HEK293 (cell line): ENCODE measurements at regions not wholly inside any gene's neighbourhood (a gene's known extent, or its start where the extent isn't known, plus 50 kb on each side); places are given as distances from the start of the nearest gene placed in this dataset.

Source experiments
- CTCF ChIA-PET: fragments of 350-600 bp; formaldehyde crosslinking; extraction: SDS; loops from one replicate; lab custom pipeline; 2021; ENCODE audit warnings: antibody characterized with exemption; lab: Yijun Ruan, JAX
- POLR2A ChIA-PET: fragments of 300-600 bp; formaldehyde crosslinking; extraction: SDS; loops from one replicate; lab custom pipeline; 2020; ENCODE audit warnings: antibody characterized with exemption, inconsistent platforms; lab: Yijun Ruan, JAX
- H3K27ac ChIP-seq: fragments of 200-500 bp; sonication (Bioruptor generic); 2 replicates; pipeline ENCODE4 v1.5.1; 2014; ENCODE audit warnings: low read depth, low read length, control low read depth, inconsistent platforms; ENCODE audit errors: extremely low read depth
- H3K36me3 ChIP-seq, 2 experiments: fragments of 200-500 bp in 1 of 2; sonication (Bioruptor generic) in 1 of 2; 1 replicate in 1 of 2; 2 replicates in 1 of 2; pipeline ENCODE4 v1.5.1; 2014 to 2017; ENCODE audit warnings: inconsistent platforms in 2 of 2, low read length in 2 of 2; ENCODE audit not compliant: control insufficient read depth in 2 of 2, insufficient read depth in 1 of 2
- H3K4me1 ChIP-seq: fragments of 200-500 bp; sonication (Bioruptor generic); 2 replicates; pipeline ENCODE4 v1.5.1; 2014; ENCODE audit warnings: mild to moderate bottlenecking, low read length, inconsistent platforms; ENCODE audit not compliant: control insufficient read depth, insufficient read depth
- H3K4me3 ChIP-seq: 2 replicates; pipeline ENCODE4 v1.5.1; 2011; ENCODE audit warnings: low read depth, mild to moderate bottlenecking, control low read depth, low read length, moderate library complexity
- H3K9me3 ChIP-seq: fragments of 200-500 bp; sonication (Bioruptor generic); 2 replicates; pipeline ENCODE4 v1.5.1; 2014; ENCODE audit warnings: low read depth, low read length, inconsistent platforms; ENCODE audit not compliant: control insufficient read depth, insufficient read depth
- GLI2 ChIP-seq: fragments of 450-650 bp; formaldehyde crosslinking; IDR thresholded peaks from 2 replicates; pipeline ENCODE4; 2017; ENCODE audit warnings: missing biosample characterization, missing genetic modification characterization, low read depth, borderline replicate concordance
- HOXD13 ChIP-seq: sonication (generic); formaldehyde crosslinking; IDR thresholded peaks from 2 replicates; pipeline ENCODE4 v1.8.0; 2022; ENCODE audit warnings: missing genetic modification reagents, borderline replicate concordance
- SCRT2 ChIP-seq: fragments of 450-650 bp; formaldehyde crosslinking; IDR thresholded peaks from 2 replicates; pipeline ENCODE4 v1.5.1; 2016; ENCODE audit warnings: missing biosample characterization, missing genetic modification characterization
- SP3 ChIP-seq: fragments of 450-650 bp; formaldehyde crosslinking; IDR thresholded peaks from 2 replicates; pipeline ENCODE4 v1.5.1; 2016; ENCODE audit warnings: missing biosample characterization, missing genetic modification characterization
- YY1 ChIP-seq: fragments of 450-650 bp; formaldehyde crosslinking; IDR thresholded peaks from 2 replicates; pipeline ENCODE4 v1.5.1; 2018; ENCODE audit warnings: missing biosample characterization, missing genetic modification characterization
- ZFP37 ChIP-seq: fragments of 450-650 bp; formaldehyde crosslinking; IDR thresholded peaks from 2 replicates; pipeline ENCODE4 v1.5.1; 2016; ENCODE audit warnings: missing biosample characterization, missing genetic modification characterization
- ZFP41 ChIP-seq: fragments of 450-650 bp; formaldehyde crosslinking; IDR thresholded peaks from 2 replicates; pipeline ENCODE4 v1.5.1; 2016; ENCODE audit warnings: missing biosample characterization, missing genetic modification characterization, borderline replicate concordance
- ZNF138 ChIP-seq: fragments of 450-650 bp; formaldehyde crosslinking; IDR thresholded peaks from 2 replicates; pipeline ENCODE4 v1.5.1; 2016; ENCODE audit warnings: missing biosample characterization, missing genetic modification characterization, borderline replicate concordance
- ZNF202 ChIP-seq: fragments of 450-650 bp; formaldehyde crosslinking; IDR thresholded peaks from 2 replicates; pipeline ENCODE4 v1.5.1; 2016; ENCODE audit warnings: missing biosample characterization, missing genetic modification characterization, borderline replicate concordance
- ZNF37A ChIP-seq: fragments of 450-650 bp; IDR thresholded peaks from 2 replicates; pipeline ENCODE4 v1.5.1; 2018; ENCODE audit warnings: missing biosample characterization, missing genetic modification characterization
- ZNF501 ChIP-seq: fragments of 450-650 bp; formaldehyde crosslinking; IDR thresholded peaks from 2 replicates; pipeline ENCODE4 v1.5.1; 2016; ENCODE audit warnings: missing biosample characterization, missing genetic modification characterization
- ZNF549 ChIP-seq: fragments of 450-650 bp; IDR thresholded peaks from 2 replicates; pipeline ENCODE4 v1.5.1; 2018; ENCODE audit warnings: missing biosample characterization, missing genetic modification characterization, mild to moderate bottlenecking, inconsistent platforms, moderate library complexity
- ZNF629 ChIP-seq: fragments of 450-650 bp; formaldehyde crosslinking; IDR thresholded peaks from 2 replicates; pipeline ENCODE4 v1.5.1; 2017; ENCODE audit warnings: missing biosample characterization, missing genetic modification characterization
- ZNF654 ChIP-seq: fragments of 450-650 bp; formaldehyde crosslinking; IDR thresholded peaks from 2 replicates; pipeline ENCODE4 v1.5.1; 2016; ENCODE audit warnings: low read depth, missing biosample characterization, missing genetic modification characterization
- ZNF76 ChIP-seq: fragments of 450-650 bp; formaldehyde crosslinking; IDR thresholded peaks from 2 replicates; pipeline ENCODE4; 2016; ENCODE audit warnings: low read depth, missing biosample characterization, missing genetic modification characterization, borderline replicate concordance
- ZNF830 ChIP-seq: fragments of 450-650 bp; IDR thresholded peaks from 2 replicates; pipeline ENCODE4 v1.5.0; 2018; ENCODE audit warnings: missing biosample characterization, missing genetic modification characterization, low read depth, mild to moderate bottlenecking, moderate library complexity
- ZSCAN23 ChIP-seq: fragments of 450-650 bp; formaldehyde crosslinking; IDR thresholded peaks from 2 replicates; pipeline ENCODE4 v1.5.1; 2016; ENCODE audit warnings: missing biosample characterization, missing genetic modification characterization
- ZSCAN30 ChIP-seq: fragments of 450-650 bp; IDR thresholded peaks from 2 replicates; pipeline ENCODE4 v1.5.1; 2018; ENCODE audit warnings: missing biosample characterization, mild to moderate bottlenecking, missing genetic modification characterization, moderate library complexity
- TF ChIP-seq, protein P1 (sequence below): fragments of 450-650 bp; formaldehyde crosslinking; IDR thresholded peaks from 2 replicates; pipeline ENCODE4 v1.5.1; 2016; ENCODE audit warnings: missing biosample characterization, missing genetic modification characterization
- TF ChIP-seq, protein P2 (sequence below): fragments of 450-650 bp; formaldehyde crosslinking; IDR thresholded peaks from 2 replicates; pipeline ENCODE4 v1.5.1; 2016; ENCODE audit warnings: missing biosample characterization, missing genetic modification characterization
- TF ChIP-seq, protein P3 (sequence below): fragments of 450-650 bp; formaldehyde crosslinking; IDR thresholded peaks from 2 replicates; pipeline ENCODE4 v1.5.1; 2016; ENCODE audit warnings: missing biosample characterization, missing genetic modification characterization

DNA sequence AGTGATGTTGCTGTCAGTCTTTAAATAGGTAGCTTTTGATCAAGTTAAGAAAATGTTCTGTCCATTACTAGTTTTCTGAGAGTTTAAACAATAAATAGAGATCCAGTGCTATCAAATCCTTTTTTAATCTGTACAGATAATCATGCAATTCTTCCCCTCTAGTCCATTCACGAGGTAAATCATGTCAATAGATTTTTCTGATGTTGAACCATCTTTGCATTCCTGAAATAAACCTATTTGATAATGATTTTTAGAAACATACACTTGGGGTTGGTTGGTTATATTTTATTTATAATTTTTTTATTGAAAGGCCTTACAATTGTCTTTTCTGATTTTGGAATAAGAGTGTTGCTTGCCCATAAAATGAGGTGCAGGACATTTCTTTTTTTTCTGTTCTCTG lies 95.0 kb downstream of the FAM53A start:
- CTCF ChIA-PET: interaction anchor here (1.5 kb wide), 1 partner anchor 104 kb away, joined by 3 read pairs; no protein-coding TSS in a partner anchor

DNA sequence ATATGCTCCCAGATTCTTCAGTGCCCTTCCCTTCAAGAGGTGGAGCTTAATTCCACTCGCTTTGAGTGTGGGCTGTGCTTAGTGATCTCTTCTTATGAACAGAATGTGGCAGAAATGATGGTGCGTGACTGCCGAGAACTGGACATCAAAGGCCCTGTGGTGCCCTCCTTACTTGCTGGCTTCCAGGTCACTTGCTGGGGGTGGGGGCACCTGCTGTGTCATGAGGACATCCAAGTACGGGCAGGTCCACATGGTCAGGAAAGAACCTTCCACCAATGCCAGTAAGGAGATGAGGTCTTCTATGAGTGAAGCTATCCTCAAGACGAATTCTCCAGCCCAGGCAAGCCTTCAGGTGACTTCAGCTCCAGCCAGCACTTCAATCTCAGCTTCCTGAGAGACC lies 95.8 kb downstream of the FAM53A start:
- no peaks in the 10 kb centered on the region for H3K9me3 ChIP-seq
- H3K27ac ChIP-seq: no peak overlapping the region
- CTCF ChIA-PET: interaction anchor here (1.5 kb wide), 1 partner anchor 105 kb away, joined by 3 read pairs; no protein-coding TSS in a partner anchor
- no peaks in the 10 kb centered on the region for H3K4me1 ChIP-seq
- no peak overlapping the region for H3K4me3 ChIP-seq
- POLR2A ChIA-PET: no interaction called here
- no peak for TF ChIP-seq ZNF830 (tag by site-specific recombination)
- no peak for TF ChIP-seq HOXD13
- no peak for TF ChIP-seq GLI2
- TF ChIP-seq ZSCAN23 (tag by site-specific recombination): no peak
- no peak for TF ChIP-seq ZNF501 (tag by site-specific recombination)
- no peak for TF ChIP-seq SP3 (tag by site-specific recombination)
- no peak for TF ChIP-seq ZFP41
- TF ChIP-seq ZNF629 (tag by site-specific recombination): no peak
- no peak for TF ChIP-seq ZNF202 (tag by site-specific recombination)
- TF ChIP-seq ZFP37 (tag by site-specific recombination): no peak
- no peak for TF ChIP-seq ZSCAN30 (tag by site-specific recombination)
- TF ChIP-seq ZNF654 (tag by site-specific recombination): no peak
- no peak for TF ChIP-seq YY1 (tag by site-specific recombination)
- TF ChIP-seq ZNF549 (tag by site-specific recombination): no peak
- no peak for TF ChIP-seq SCRT2
- TF ChIP-seq, protein P1, sequence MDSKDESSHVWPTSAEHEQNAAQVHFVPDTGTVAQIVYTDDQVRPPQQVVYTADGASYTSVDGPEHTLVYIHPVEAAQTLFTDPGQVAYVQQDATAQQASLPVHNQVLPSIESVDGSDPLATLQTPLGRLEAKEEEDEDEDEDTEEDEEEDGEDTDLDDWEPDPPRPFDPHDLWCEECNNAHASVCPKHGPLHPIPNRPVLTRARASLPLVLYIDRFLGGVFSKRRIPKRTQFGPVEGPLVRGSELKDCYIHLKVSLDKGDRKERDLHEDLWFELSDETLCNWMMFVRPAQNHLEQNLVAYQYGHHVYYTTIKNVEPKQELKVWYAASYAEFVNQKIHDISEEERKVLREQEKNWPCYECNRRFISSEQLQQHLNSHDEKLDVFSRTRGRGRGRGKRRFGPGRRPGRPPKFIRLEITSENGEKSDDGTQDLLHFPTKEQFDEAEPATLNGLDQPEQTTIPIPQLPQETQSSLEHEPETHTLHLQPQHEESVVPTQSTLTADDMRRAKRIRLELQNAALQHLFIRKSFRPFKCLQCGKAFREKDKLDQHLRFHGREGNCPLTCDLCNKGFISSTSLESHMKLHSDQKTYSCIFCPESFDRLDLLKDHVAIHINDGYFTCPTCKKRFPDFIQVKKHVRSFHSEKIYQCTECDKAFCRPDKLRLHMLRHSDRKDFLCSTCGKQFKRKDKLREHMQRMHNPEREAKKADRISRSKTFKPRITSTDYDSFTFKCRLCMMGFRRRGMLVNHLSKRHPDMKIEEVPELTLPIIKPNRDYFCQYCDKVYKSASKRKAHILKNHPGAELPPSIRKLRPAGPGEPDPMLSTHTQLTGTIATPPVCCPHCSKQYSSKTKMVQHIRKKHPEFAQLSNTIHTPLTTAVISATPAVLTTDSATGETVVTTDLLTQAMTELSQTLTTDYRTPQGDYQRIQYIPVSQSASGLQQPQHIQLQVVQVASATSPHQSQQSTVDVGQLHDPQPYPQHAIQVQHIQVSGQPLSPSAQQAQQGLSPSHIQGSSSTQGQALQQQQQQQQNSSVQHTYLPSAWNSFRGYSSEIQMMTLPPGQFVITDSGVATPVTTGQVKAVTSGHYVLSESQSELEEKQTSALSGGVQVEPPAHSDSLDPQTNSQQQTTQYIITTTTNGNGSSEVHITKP (tag by site-specific recombination): no peak
- TF ChIP-seq ZNF138 (tag by site-specific recombination): no peak
- TF ChIP-seq, protein P2, sequence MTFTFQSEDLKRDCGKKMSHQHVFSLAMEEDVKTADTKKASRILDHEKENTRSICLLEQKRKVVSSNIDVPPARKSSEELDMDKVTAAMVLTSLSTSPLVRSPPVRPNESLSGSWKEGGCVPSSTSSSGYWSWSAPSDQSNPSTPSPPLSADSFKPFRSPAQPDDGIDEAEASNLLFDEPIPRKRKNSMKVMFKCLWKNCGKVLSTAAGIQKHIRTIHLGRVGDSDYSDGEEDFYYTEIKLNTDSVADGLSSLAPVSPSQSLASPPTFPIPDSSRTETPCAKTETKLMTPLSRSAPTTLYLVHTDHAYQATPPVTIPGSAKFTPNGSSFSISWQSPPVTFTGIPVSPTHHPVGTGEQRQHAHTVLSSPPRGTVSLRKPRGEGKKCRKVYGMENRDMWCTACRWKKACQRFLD (tag by site-specific recombination): no peak
- TF ChIP-seq, all 188 proteins: peak for 0
- H3K36me3 ChIP-seq: no peaks in the 10 kb centered on the region

More for the DNA sequence above, 95.0 kb downstream of the FAM53A start:
- POLR2A ChIA-PET: no interaction called here
- Histone ChIP-seq H3K27ac (no peak overlapping the region), H3K9me3 (no peaks in the 10 kb centered on the region), H3K4me3 (no peak overlapping the region), H3K4me1 (no peaks in the 10 kb centered on the region), H3K36me3 (no peaks in the 10 kb centered on the region)
- TF ChIP-seq ZNF76 (tag by site-specific recombination) (no peak), ZNF37A (tag by site-specific recombination) (no peak)
- TF ChIP-seq, protein P3, sequence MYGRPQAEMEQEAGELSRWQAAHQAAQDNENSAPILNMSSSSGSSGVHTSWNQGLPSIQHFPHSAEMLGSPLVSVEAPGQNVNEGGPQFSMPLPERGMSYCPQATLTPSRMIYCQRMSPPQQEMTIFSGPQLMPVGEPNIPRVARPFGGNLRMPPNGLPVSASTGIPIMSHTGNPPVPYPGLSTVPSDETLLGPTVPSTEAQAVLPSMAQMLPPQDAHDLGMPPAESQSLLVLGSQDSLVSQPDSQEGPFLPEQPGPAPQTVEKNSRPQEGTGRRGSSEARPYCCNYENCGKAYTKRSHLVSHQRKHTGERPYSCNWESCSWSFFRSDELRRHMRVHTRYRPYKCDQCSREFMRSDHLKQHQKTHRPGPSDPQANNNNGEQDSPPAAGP (tag by site-specific recombination): no peak
